IPS-NIHi11 (cell line): ENCODE measurements at regions not wholly inside any gene's neighbourhood (a gene's known extent, or its start where the extent isn't known, plus 50 kb on each side); places are given as distances from the start of the nearest gene placed in this dataset.
"Not testable (repeated sequence)": the region's sequence is repeated elsewhere in the genome, so short reads cannot be mapped to it uniquely, and the experiment has no call there.

ENCODE experiments used
- DNase-seq: peaks from one replicate; pipeline ENCODE4 v3.0.0; 2012; ENCODE audit warnings: mixed read lengths, low spot score

- no peak for DNase-seq
Observed at GRCh38 chr18:22739789-22740188, 193.3 kb upstream of the RBBP8 start.

GRCh38 chr18:22741318-22741717 lies 191.8 kb upstream of the RBBP8 start:
- DNase-seq = no peak

GRCh38 chr18:22742409-22742808 lies 190.7 kb upstream of the RBBP8 start:
- no peak for DNase-seq

- DNase-seq = no peak
Observed at GRCh38 chr18:22745966-22746365, 187.2 kb upstream of the RBBP8 start.

GRCh38 chr18:22752014-22752413 lies 181.1 kb upstream of the RBBP8 start:
- no peak for DNase-seq

- DNase-seq = no peak
Observed at GRCh38 chr18:22753130-22753831, 179.8 kb upstream of the RBBP8 start.

GRCh38 chr18:22764005-22764404 lies 169.1 kb upstream of the RBBP8 start:
- DNase-seq = not testable (repeated sequence)

- no peak for DNase-seq
Observed at GRCh38 chr18:22765896-22766295, 167.2 kb upstream of the RBBP8 start.

- no peak for DNase-seq
Observed at GRCh38 chr18:22767653-22768052, 165.5 kb upstream of the RBBP8 start.

- DNase-seq = no peak
Observed at GRCh38 chr18:22773944-22774343, 159.2 kb upstream of the RBBP8 start.

- no peak for DNase-seq
Observed at GRCh38 chr18:22778996-22779395, 154.1 kb upstream of the RBBP8 start.

- no peak for DNase-seq
Observed at GRCh38 chr18:22783245-22783644, 149.9 kb upstream of the RBBP8 start.

GRCh38 chr18:22783662-22784076 lies 149.5 kb upstream of the RBBP8 start:
- DNase-seq = peak; percentile 52

- DNase-seq = no peak
Observed at GRCh38 chr18:22789052-22789451, 144.1 kb upstream of the RBBP8 start.

- no peak for DNase-seq
Observed at GRCh38 chr18:22789600-22789999, 143.5 kb upstream of the RBBP8 start.

GRCh38 chr18:22790545-22791309 lies 142.4 kb upstream of the RBBP8 start:
- no peak for DNase-seq

GRCh38 chr18:22791310-22791610 lies 141.9 kb upstream of the RBBP8 start:
- no peak for DNase-seq

- no peak for DNase-seq
Observed at GRCh38 chr18:22796113-22796512, 137.0 kb upstream of the RBBP8 start.

- no peak for DNase-seq
Observed at GRCh38 chr18:22800551-22800951, 132.6 kb upstream of the RBBP8 start.

- DNase-seq = peak; percentile 54
Observed at GRCh38 chr18:22813648-22814328, 119.3 kb upstream of the RBBP8 start.

- no peak for DNase-seq
Observed at GRCh38 chr18:22814329-22814703, 118.8 kb upstream of the RBBP8 start.

- no peak for DNase-seq
Observed at GRCh38 chr18:22816266-22817176, 116.6 kb upstream of the RBBP8 start.
